HFFc6 (cell line): ENCODE measurements at regions not wholly inside any gene's neighbourhood (a gene's known extent, or its start where the extent isn't known, plus 50 kb on each side); places are given as distances from the start of the nearest gene placed in this dataset.

Source experiments
- DNase-seq: peaks from one replicate; pipeline ENCODE4 v3.0.0-alpha.2; 2018
- H3K27ac Mint-ChIP-seq: 2 replicates; pipeline ENCODE4 v1.8.0; 2020; ENCODE audit warnings: mild to moderate bottlenecking, mixed read lengths
- H3K27me3 Mint-ChIP-seq: 2 replicates; pipeline ENCODE4 v1.8.0; 2021; ENCODE audit warnings: mild to moderate bottlenecking, moderate library complexity, mixed read lengths; ENCODE audit not compliant: insufficient read depth
- H3K36me3 Mint-ChIP-seq: 2 replicates; pipeline ENCODE4 v1.8.0; 2021; ENCODE audit warnings: low read depth, mixed read lengths
- H3K4me1 Mint-ChIP-seq: 2 replicates; pipeline ENCODE4 v1.8.0; 2020; ENCODE audit warnings: low read depth, mixed read lengths
- H3K4me3 Mint-ChIP-seq: 2 replicates; pipeline ENCODE4 v1.8.0; 2020; ENCODE audit warnings: mild to moderate bottlenecking, moderate library complexity, mixed read lengths
- H3K9me3 Mint-ChIP-seq: 2 replicates; pipeline ENCODE4 v1.8.0; 2020; ENCODE audit warnings: mild to moderate bottlenecking, mixed read lengths
- TF ChIP-seq, protein P1 (sequence below): fragments of 200-600 bp; sonication (generic); IDR thresholded peaks from 2 replicates; pipeline ENCODE4 v1.5.0; 2021; ENCODE audit warnings: antibody characterized with exemption, mild to moderate bottlenecking

DNA sequence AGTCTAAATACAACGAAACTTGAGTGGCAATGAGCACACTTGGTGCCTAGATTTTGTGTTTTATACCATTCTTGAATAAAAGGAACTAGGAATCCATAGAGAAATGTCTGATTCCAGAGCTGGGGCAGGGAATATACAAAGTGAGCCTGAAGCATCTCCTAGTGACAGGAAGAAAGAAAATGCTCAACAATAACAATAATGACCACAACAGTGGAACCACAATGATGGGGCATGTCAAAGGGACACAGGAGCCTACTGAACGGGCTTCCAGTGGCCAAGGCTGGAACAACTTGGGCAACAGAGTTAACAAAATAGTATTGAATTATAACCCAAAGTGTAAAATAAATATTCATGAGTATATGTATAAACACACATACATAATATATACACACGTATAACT, 94.4 kb upstream of the ADCY1 start:
- DNase-seq = no peak
- TF ChIP-seq, protein P1, sequence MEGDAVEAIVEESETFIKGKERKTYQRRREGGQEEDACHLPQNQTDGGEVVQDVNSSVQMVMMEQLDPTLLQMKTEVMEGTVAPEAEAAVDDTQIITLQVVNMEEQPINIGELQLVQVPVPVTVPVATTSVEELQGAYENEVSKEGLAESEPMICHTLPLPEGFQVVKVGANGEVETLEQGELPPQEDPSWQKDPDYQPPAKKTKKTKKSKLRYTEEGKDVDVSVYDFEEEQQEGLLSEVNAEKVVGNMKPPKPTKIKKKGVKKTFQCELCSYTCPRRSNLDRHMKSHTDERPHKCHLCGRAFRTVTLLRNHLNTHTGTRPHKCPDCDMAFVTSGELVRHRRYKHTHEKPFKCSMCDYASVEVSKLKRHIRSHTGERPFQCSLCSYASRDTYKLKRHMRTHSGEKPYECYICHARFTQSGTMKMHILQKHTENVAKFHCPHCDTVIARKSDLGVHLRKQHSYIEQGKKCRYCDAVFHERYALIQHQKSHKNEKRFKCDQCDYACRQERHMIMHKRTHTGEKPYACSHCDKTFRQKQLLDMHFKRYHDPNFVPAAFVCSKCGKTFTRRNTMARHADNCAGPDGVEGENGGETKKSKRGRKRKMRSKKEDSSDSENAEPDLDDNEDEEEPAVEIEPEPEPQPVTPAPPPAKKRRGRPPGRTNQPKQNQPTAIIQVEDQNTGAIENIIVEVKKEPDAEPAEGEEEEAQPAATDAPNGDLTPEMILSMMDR = no peak
- no peaks in the 10 kb centered on the region for H3K4me1 Mint-ChIP-seq
- H3K4me3 Mint-ChIP-seq = no peak overlapping the region
- H3K9me3 Mint-ChIP-seq = no peaks in the 10 kb centered on the region
- peaks cover 2% of the 10 kb centered on the region; the same call in 1 of the 2 replicates for H3K27me3 Mint-ChIP-seq
- H3K36me3 Mint-ChIP-seq = no peaks in the 10 kb centered on the region
- no peak overlapping the region for H3K27ac Mint-ChIP-seq

DNA sequence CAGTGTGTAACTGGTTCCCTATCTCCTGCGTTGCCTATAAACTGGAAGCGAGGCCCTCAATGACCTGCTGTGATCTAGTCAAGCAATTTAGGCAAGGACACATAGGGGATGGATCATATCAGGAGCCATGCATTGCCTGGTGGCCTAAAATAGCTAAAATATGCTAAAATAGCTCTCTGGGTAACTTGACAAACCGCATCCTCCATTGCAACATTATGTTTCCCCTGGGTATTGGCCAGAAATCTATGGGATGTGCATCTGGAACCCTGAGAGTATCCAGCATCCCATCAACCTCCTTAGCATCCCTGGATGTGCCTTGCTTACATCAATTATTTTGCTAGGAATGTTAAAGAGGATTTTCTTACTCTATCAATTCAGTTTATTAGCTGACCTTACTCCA, 91.7 kb upstream of the ADCY1 start:
- no peak overlapping the region for H3K4me3 Mint-ChIP-seq
- DNase-seq = no peak
- H3K27me3 Mint-ChIP-seq = peaks cover 2% of the 10 kb centered on the region; the same call in 1 of the 2 replicates
- no peaks in the 10 kb centered on the region for H3K36me3 Mint-ChIP-seq
- TF ChIP-seq, protein P1 = no peak
- no peak overlapping the region for H3K27ac Mint-ChIP-seq
- no peaks in the 10 kb centered on the region for H3K4me1 Mint-ChIP-seq
- no peaks in the 10 kb centered on the region for H3K9me3 Mint-ChIP-seq

DNA sequence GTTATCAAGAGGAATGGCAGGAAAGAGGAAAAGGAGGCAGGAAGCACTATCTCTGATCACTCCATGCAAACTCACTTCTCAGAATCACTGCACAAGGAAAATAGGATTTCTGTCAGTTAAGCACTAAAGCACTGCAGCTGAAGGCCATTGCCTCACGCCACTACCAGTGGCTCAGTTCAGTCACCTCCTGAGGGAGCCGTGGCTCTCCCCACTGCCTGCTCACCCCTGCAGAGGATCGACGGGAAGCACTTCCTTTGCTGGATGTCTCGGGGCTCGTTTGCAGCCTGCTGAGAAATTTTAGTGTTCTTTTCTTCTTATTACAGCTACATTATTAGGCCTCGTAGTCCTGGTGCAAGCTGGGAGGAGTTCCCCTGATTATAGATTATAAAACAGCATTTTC, 90.1 kb upstream of the ADCY1 start:
- TF ChIP-seq, protein P1 = no peak
- H3K27ac Mint-ChIP-seq = no peak overlapping the region
- H3K4me3 Mint-ChIP-seq = no peak overlapping the region
- H3K27me3 Mint-ChIP-seq = no peaks in the 10 kb centered on the region
- no peak for DNase-seq
- H3K9me3 Mint-ChIP-seq = no peaks in the 10 kb centered on the region
- no peaks in the 10 kb centered on the region for H3K36me3 Mint-ChIP-seq
- no peaks in the 10 kb centered on the region for H3K4me1 Mint-ChIP-seq

DNA sequence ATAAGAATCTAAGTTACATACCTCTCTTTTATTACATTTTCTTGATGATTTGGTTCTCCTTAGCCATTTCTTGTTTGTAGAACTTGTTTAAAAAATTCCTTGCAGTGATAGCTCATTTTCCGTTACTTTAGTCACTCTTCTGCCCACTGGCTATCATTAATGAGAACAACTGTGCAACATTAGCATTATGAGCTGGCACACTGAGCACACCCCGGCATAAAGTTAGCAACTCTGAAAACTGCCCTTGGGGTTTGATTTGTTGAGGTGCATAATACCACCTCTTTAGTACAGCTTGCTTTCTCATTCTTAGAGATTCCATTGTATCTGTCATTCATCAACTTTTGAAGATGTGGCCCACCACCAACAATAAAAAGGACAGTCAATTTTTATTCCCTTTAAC, 87.6 kb upstream of the ADCY1 start:
- Mint-ChIP-seq H3K27me3 (peaks cover 6% of the 10 kb centered on the region; the same call in 1 of the 2 replicates), H3K4me3 (no peak overlapping the region), H3K9me3 (no peaks in the 10 kb centered on the region), H3K27ac (no peak overlapping the region), H3K4me1 (no peaks in the 10 kb centered on the region), H3K36me3 (no peaks in the 10 kb centered on the region)
- DNase-seq = no peak
- TF ChIP-seq, protein P1 = no peak

DNA sequence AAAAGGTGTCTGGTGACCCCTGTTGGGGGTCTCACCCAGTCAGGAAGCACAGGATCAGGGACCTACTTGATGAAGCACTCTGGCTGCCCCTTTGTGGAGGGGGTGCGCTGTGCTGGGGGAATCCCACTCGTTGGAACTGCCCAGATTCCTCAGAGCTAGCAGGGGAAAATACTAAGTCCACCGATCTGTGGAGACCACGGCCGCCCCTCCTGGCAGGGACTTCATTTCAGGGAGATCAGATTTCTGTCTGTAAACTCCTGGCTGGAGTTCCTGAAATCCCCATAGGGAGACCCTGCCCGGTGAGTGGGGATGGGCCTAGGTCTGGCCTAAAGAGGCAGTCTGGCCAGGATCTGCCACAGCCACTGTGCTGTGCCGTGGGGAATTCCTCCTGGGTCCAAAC, 79.3 kb upstream of the ADCY1 start:
- Mint-ChIP-seq H3K27ac (no peak overlapping the region), H3K27me3 (no peaks in the 10 kb centered on the region; the same call in 1 of the 2 replicates), H3K4me1 (no peaks in the 10 kb centered on the region), H3K9me3 (peaks cover 3% of the 10 kb centered on the region; the same call in 1 of the 2 replicates), H3K36me3 (no peaks in the 10 kb centered on the region), H3K4me3 (no peak overlapping the region)
- TF ChIP-seq, protein P1 = no peak
- DNase-seq = no peak

DNA sequence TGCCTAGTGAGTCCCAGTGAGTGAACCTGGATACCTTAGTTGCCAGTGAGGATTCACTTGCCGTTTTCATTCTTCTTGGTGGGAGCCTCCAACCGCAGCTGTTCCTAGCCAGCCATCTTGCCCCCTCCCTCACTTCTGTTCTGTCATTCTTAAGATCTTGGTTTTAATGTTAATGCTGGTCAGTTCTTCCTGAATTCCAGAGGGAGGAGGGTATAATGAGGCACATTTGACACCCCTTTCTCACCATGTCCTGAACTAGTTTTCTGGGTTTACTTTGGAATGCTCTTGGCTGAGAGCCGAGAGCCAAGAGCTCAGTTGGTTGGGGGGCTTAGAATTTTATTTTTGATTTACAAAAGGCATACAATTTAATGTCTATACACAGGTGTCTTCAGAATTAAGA, 78.5 kb upstream of the ADCY1 start:
- no peaks in the 10 kb centered on the region; the same call in 1 of the 2 replicates for H3K27me3 Mint-ChIP-seq
- peaks cover 3% of the 10 kb centered on the region; the same call in 1 of the 2 replicates for H3K9me3 Mint-ChIP-seq
- H3K4me1 Mint-ChIP-seq = no peaks in the 10 kb centered on the region
- H3K36me3 Mint-ChIP-seq = no peaks in the 10 kb centered on the region
- H3K4me3 Mint-ChIP-seq = no peak overlapping the region
- TF ChIP-seq, protein P1 = no peak
- no peak for DNase-seq
- H3K27ac Mint-ChIP-seq = no peak overlapping the region
